A549 (cell line): ENCODE measurements at regions not wholly inside any gene's neighbourhood (a gene's known extent, or its start where the extent isn't known, plus 50 kb on each side); places are given as distances from the start of the nearest gene placed in this dataset.

Experiments
- ATAC-seq, 2 experiments: fragments of 200-7000 bp in 1 of 2; fragments of >200 bp in 1 of 2; cut with Nextera tagmentation in 1 of 2; cut with Tn5 transposase in 1 of 2; 3 replicates each; pipeline versions ENCODE4 v1.8.0 to v1.9.1; 2018 to 2020; ENCODE audit warnings: mild to moderate bottlenecking in 1 of 2, moderate library complexity in 1 of 2
- CTCF ChIA-PET: fragments of 300-600 bp; sonication (Branson Sonifier 250); formaldehyde crosslinking; extraction: SDS; loops from one replicate; lab custom pipeline; 2021; ENCODE audit warnings: antibody characterized with exemption, inconsistent platforms; lab: Yijun Ruan, JAX
- POLR2A ChIA-PET: fragments of 350-600 bp; formaldehyde crosslinking; extraction: SDS; loops from one replicate; lab custom pipeline; 2021; ENCODE audit warnings: antibody characterized with exemption, inconsistent platforms; lab: Yijun Ruan, JAX
- DNase-seq, 2 experiments: peaks; one replicate each; pipeline versions ENCODE4 v3.0.0 to v3.0.0-alpha.2; 2011 to 2016; ENCODE audit warnings: low read depth in 1 of 2, low spot score in 1 of 2
- FAIRE-seq: peaks from 2 replicates; lab custom pipeline; 2011; peaks lifted over from hg19 to GRCh38; lab: Jason Lieb, UNC
- H3K27ac ChIP-seq, 2 experiments: fragments of >200 bp; sonication (Bioruptor Twin); formaldehyde crosslinking; 3 replicates each; pipeline ENCODE4 v1.5.1; 2016 to 2017
- H3K4me1 ChIP-seq: fragments of >200 bp; sonication (Bioruptor Twin); formaldehyde crosslinking; 3 replicates; pipeline ENCODE4 v1.6.1; 2016
- H3K4me2 ChIP-seq: fragments of >200 bp; sonication (Bioruptor Twin); formaldehyde crosslinking; 3 replicates; pipeline ENCODE4 v1.6.1; 2016
- H3K4me3 ChIP-seq: fragments of >200 bp; sonication (Bioruptor Twin); formaldehyde crosslinking; 3 replicates; pipeline ENCODE4 v1.5.1; 2016
- H3K9me3 ChIP-seq: fragments of >200 bp; sonication (Bioruptor Twin); formaldehyde crosslinking; 3 replicates; pipeline ENCODE4 v1.6.1; 2016
- CBX2 ChIP-seq: fragments of 200-600 bp; sonication (generic); IDR thresholded peaks from 2 replicates; pipeline ENCODE4 v1.6.1; 2016; ENCODE audit warnings: low read depth, mild to moderate bottlenecking, borderline replicate concordance
- CHD2 ChIP-seq: fragments of 150-350 bp; IDR thresholded peaks from 2 replicates; pipeline ENCODE4 v1.6.1; 2014; ENCODE audit warnings: low read length; ENCODE audit not compliant: partially characterized antibody
- EHF ChIP-seq: fragments of 250-450 bp; sonication (Bioruptor Pico); IDR thresholded peaks from 2 replicates; pipeline ENCODE4 v1.5.0; 2020; ENCODE audit warnings: mild to moderate bottlenecking
- EHMT2 ChIP-seq: fragments of 200-600 bp; sonication (generic); IDR thresholded peaks from 2 replicates; pipeline ENCODE4 v1.6.1; 2016; ENCODE audit warnings: antibody characterized with exemption, low read depth, mild to moderate bottlenecking, moderate library complexity
- EP300 ChIP-seq, 2 experiments: fragments of >200 bp; sonication (Bioruptor Twin); formaldehyde crosslinking; IDR thresholded peaks; 2 replicates in 1 of 2; 3 replicates in 1 of 2; pipeline ENCODE4 v1.6.1; 2016 to 2017
- FOSB ChIP-seq: fragments of 250-450 bp; sonication (Bioruptor Pico); IDR thresholded peaks from 2 replicates; pipeline ENCODE4 v1.5.0; 2020; ENCODE audit warnings: mild to moderate bottlenecking, moderate library complexity
- FOXS1 ChIP-seq: fragments of 250-450 bp; sonication (Bioruptor Pico); IDR thresholded peaks from 2 replicates; pipeline ENCODE4 v1.5.0; 2020; ENCODE audit warnings: mild to moderate bottlenecking, moderate library complexity
- GATA3 ChIP-seq: IDR thresholded peaks from 2 replicates; pipeline ENCODE4 v1.6.1; 2012; ENCODE audit warnings: borderline replicate concordance
- HDAC2 ChIP-seq: fragments of 200-600 bp; sonication (generic); IDR thresholded peaks from 2 replicates; pipeline ENCODE4 v1.6.1; 2016
- HEYL ChIP-seq: fragments of 250-450 bp; sonication (Bioruptor Pico); IDR thresholded peaks from 2 replicates; pipeline ENCODE4 v1.8.0; 2021; ENCODE audit warnings: mild to moderate bottlenecking, moderate library complexity
- JUNB ChIP-seq: fragments of >200 bp; sonication (Bioruptor Twin); formaldehyde crosslinking; IDR thresholded peaks from 2 replicates; pipeline ENCODE4 v1.6.1; 2016
- MAFK ChIP-seq: fragments of 450-650 bp; IDR thresholded peaks from 2 replicates; pipeline ENCODE4 v1.6.1; 2014; ENCODE audit not compliant: partially characterized antibody
- MAZ ChIP-seq: fragments of 150-350 bp; IDR thresholded peaks from 2 replicates; pipeline ENCODE4 v1.6.1; 2014; ENCODE audit warnings: antibody characterized with exemption, low read depth, low read length, borderline replicate concordance
- MYC ChIP-seq: IDR thresholded peaks from 2 replicates; pipeline ENCODE4 v1.6.1; 2012; ENCODE audit warnings: mild to moderate bottlenecking, inconsistent platforms, low read length, improper control_type of control experiment, borderline replicate concordance
- POLR2A ChIP-seq: IDR thresholded peaks from 2 replicates; pipeline ENCODE4 v1.6.1; 2012; ENCODE audit warnings: mild to moderate bottlenecking, low read length
- POLR2AphosphoS2 ChIP-seq: conservative IDR thresholded peaks from 2 replicates; pipeline ENCODE4 v1.6.1; 2012; ENCODE audit warnings: low read length, improper control_type of control experiment, inconsistent platforms
- RAD21 ChIP-seq, 2 experiments: fragments of >200 bp in 1 of 2; sonication (Bioruptor Twin) in 1 of 2; formaldehyde crosslinking in 1 of 2; IDR thresholded peaks in 1 of 2; conservative IDR thresholded peaks in 1 of 2; 2 replicates in 1 of 2; 3 replicates in 1 of 2; pipeline ENCODE4 v1.6.1; 2012 to 2018; ENCODE audit warnings: inconsistent platforms in 1 of 2
- RARB ChIP-seq: fragments of 250-450 bp; sonication (Bioruptor Pico); IDR thresholded peaks from 2 replicates; pipeline ENCODE4 v1.8.0; 2021; ENCODE audit warnings: mild to moderate bottlenecking, moderate library complexity
- RCOR1 ChIP-seq: fragments of 150-350 bp; IDR thresholded peaks from 2 replicates; pipeline ENCODE4 v1.6.1; 2014; ENCODE audit warnings: antibody characterized with exemption, low read length, low read depth
- RFX5 ChIP-seq: fragments of 450-650 bp; IDR thresholded peaks from 2 replicates; pipeline ENCODE4 v1.7.1; 2014; ENCODE audit warnings: antibody characterized with exemption, mild to moderate bottlenecking, moderate library complexity
- SREBF2 ChIP-seq: fragments of 450-650 bp; IDR thresholded peaks from 2 replicates; pipeline ENCODE4 v1.6.1; 2014; ENCODE audit warnings: mild to moderate bottlenecking, moderate library complexity
- TP53 ChIP-seq: fragments of 250-450 bp; sonication (Bioruptor Pico); IDR thresholded peaks from 2 replicates; pipeline ENCODE4 v1.5.0; 2021; ENCODE audit warnings: mild to moderate bottlenecking, moderate library complexity
- ZNF302 ChIP-seq: fragments of 250-450 bp; sonication (Bioruptor Pico); IDR thresholded peaks from 2 replicates; pipeline ENCODE4 v1.9.0; 2021; ENCODE audit warnings: inconsistent platforms, mild to moderate bottlenecking, moderate library complexity
- WGBS: methylation state at CpG from one replicate; pipeline ENCODE4 v1.1.6; 2017; ENCODE audit errors: missing lambda C conversion rate; 5-methylcytosine and 5-hydroxymethylcytosine counted together
- TF ChIP-seq, protein P1 (sequence below): fragments of 250-450 bp; sonication (Bioruptor Pico); IDR thresholded peaks from 2 replicates; pipeline ENCODE4 v1.5.0; 2020; ENCODE audit warnings: low read depth, mild to moderate bottlenecking, moderate library complexity
- TF ChIP-seq, protein P2 (sequence below): fragments of 450-650 bp; IDR thresholded peaks from 2 replicates; pipeline ENCODE4 v1.6.1; 2014; ENCODE audit warnings: antibody characterized with exemption
- TF ChIP-seq, protein P3 (sequence below): IDR thresholded peaks from 2 replicates; pipeline ENCODE4 v1.6.1; 2012; ENCODE audit warnings: low read depth, borderline replicate concordance

DNA sequence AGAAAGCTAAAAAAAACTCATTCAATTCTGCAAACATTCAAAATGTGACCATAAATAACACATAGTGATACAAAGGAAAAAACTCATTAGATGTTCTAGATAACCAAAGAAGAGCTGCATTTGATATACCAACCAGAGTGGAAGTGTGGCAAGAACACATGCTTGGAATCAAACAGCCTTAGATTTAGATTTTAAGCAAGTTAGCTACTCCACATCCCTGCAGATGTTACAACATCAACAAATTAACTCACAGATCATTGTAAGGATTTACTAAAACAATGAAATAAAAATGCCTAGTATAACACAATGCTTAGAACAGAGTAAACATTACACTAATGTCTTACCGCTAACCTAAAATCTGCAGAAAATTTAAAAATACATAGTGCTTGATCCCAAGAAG, 114.0 kb upstream of the AKIP1 start:
- Histone ChIP-seq H3K4me1 (peaks cover 11% of the 10 kb centered on the region), H3K9me3 (no peaks in the 10 kb centered on the region), H3K4me2 (no peak overlapping the region), H3K4me3 (no peak overlapping the region), H3K27ac (no peak overlapping the region)
- DNase-seq (no peak), FAIRE-seq (no peak), ATAC-seq (no peak)
- TF ChIP-seq, protein P1, sequence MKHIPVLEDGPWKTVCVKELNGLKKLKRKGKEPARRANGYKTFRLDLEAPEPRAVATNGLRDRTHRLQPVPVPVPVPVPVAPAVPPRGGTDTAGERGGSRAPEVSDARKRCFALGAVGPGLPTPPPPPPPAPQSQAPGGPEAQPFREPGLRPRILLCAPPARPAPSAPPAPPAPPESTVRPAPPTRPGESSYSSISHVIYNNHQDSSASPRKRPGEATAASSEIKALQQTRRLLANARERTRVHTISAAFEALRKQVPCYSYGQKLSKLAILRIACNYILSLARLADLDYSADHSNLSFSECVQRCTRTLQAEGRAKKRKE (CRISPR knock-in tag): no peak
- TF ChIP-seq CHD2 (no peak), RAD21 (conservative IDR thresholded peaks at IDR 0.05 in 1 of 2, IDR thresholded peaks at IDR 0.05 in 1 of 2) (no peak), ZNF302 (CRISPR knock-in tag) (no peak), MAFK (no peak), RCOR1 (no peak), SREBF2 (no peak), MAZ (no peak), POLR2A (no peak), FOXS1 (CRISPR knock-in tag) (no peak), EP300 (IDR thresholded peaks at IDR 0.05) (no peak), POLR2AphosphoS2 (no peak), RARB (no peak), EHF (CRISPR knock-in tag) (no peak), EHMT2 (no peak)
- TF ChIP-seq, protein P2, sequence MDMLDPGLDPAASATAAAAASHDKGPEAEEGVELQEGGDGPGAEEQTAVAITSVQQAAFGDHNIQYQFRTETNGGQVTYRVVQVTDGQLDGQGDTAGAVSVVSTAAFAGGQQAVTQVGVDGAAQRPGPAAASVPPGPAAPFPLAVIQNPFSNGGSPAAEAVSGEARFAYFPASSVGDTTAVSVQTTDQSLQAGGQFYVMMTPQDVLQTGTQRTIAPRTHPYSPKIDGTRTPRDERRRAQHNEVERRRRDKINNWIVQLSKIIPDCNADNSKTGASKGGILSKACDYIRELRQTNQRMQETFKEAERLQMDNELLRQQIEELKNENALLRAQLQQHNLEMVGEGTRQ: no peak
- ChIA-PET POLR2A (no interaction called here), CTCF (interaction anchor here (0.7 to 2.6 kb wide), 2 partner anchors 9 to 17 kb away, joined by 3 to 8 read pairs; no protein-coding TSS in a partner anchor)
- 67% methylated on average over 1 of the region's 1 CpG for WGBS

DNA sequence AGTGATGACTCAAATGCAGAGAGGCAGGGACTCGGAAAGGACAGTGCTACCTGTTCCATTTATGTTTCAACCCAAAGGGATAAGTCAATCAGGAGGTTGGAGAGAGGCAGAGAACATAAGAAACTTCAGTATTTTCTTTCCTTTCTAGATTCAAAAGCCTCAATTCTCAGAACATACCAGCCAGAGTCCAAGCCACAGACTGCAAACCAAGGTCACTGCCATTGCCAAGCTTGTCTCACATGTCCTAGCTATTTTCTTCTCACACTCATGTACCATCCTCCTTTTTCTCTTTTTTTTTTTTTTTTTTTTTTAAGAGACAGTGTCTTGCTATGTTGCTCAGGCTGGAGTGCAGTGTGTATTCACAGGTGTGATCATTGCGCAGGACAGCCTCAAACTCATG, 111.7 kb upstream of the AKIP1 start:
- ATAC-seq (no peak), DNase-seq (no peak)
- no peak overlapping the region for H3K4me3 ChIP-seq
- 77% methylated on average over 2 of the region's 2 CpGs for whole genome bisulfite sequencing
- TF ChIP-seq GATA3: no peak
- TF ChIP-seq POLR2AphosphoS2: no peak
- TF ChIP-seq MYC: no peak
- no peak for TF ChIP-seq CBX2
- no peak for TF ChIP-seq EHF (CRISPR knock-in tag)
- TF ChIP-seq, all 56 proteins: peak for 0
- Histone ChIP-seq H3K4me2 (no peak overlapping the region), H3K4me1 (peaks cover 10% of the 10 kb centered on the region), H3K27ac (no peak overlapping the region), H3K9me3 (no peaks in the 10 kb centered on the region)
- ChIA-PET CTCF (no interaction called here), POLR2A (interaction anchor here (0.6 kb wide), 1 partner anchor 63 kb away, joined by 3 read pairs; no protein-coding TSS in a partner anchor)
- no peak for FAIRE-seq

DNA sequence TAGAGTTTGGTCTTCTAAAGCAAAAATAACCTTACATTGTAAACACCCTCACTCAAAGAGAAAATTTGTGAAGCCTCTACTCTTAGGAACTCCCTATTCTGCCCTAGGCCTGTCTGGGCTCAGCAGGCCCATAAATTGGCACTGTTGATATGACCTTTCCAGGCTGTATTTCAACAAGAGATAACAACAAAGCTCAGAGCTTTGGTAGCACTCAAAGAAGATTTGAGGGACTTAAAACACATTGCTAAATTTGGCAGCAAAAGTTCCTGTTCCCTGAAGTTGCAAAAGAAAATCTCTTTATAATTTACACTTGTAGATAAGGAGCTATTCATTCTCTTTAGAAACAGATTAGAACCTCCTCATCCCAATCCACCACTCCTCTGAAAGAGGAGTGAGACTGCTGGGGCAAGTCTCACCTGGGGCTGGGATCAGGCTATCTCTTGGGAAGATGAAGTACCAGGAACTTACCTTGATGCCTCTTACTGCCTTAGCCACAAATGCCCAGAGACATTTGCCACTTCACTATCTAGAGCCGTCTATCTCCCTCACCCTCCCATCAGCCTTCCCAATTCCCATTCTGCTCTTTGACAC, 110.4 kb upstream of the AKIP1 start:
- ATAC-seq: no peak
- CTCF ChIA-PET: interaction anchor here (0.7 to 1.2 kb wide), 3 partner anchors 13 to 39 kb away, joined by 3 read pairs; no protein-coding TSS in a partner anchor
- Histone ChIP-seq H3K4me1 (no peaks in the 10 kb centered on the region), H3K9me3 (no peaks in the 10 kb centered on the region)
- no peak for TF ChIP-seq HDAC2
- no peak for TF ChIP-seq FOSB (CRISPR knock-in tag)
- no peak for TF ChIP-seq RFX5
- no peak for TF ChIP-seq MAFK
- TF ChIP-seq HEYL: no peak
- TF ChIP-seq TP53 (CRISPR knock-in tag): no peak
- no peak for TF ChIP-seq JUNB
- TF ChIP-seq EHF (CRISPR knock-in tag): no peak
- no peak for TF ChIP-seq RCOR1
- TF ChIP-seq, protein P3, sequence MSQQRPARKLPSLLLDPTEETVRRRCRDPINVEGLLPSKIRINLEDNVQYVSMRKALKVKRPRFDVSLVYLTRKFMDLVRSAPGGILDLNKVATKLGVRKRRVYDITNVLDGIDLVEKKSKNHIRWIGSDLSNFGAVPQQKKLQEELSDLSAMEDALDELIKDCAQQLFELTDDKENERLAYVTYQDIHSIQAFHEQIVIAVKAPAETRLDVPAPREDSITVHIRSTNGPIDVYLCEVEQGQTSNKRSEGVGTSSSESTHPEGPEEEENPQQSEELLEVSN: no peak
- TF ChIP-seq, all 56 proteins: peak for 0
- Histone ChIP-seq H3K4me3 (no peak overlapping the region), H3K27ac (no peak overlapping the region), H3K4me2 (no peak overlapping the region)
- POLR2A ChIA-PET: no interaction called here
- WGBS: 57% methylated on average over 1 of the region's 1 CpG
- no peak for DNase-seq
- no peak for FAIRE-seq
